Activated naive CD8-positive, alpha-beta T cell treated with anti-CD3 and anti-CD28 coated beads, Interleukin-2, amount 10 ng/mL, durations not matched to agents 7 days and 5 days (primary cell): ENCODE measurements at regions not wholly inside any gene's neighbourhood (a gene's known extent, or its start where the extent isn't known, plus 50 kb on each side); places are given as distances from the start of the nearest gene placed in this dataset.

ENCODE experiments used
- ATAC-seq: fragments of 150-1000 bp; cut with Tn5 transposase; one replicate; pipeline ENCODE4 v1.10.0; 2021; ENCODE audit warnings: low read depth, moderate library complexity
- POLR2A ChIA-PET: fragments of 350-600 bp; sonication (Branson Sonifier 250); formaldehyde crosslinking; loops from one replicate; lab custom pipeline; 2021; ENCODE audit warnings: antibody characterized with exemption; lab: Charles Lee
- DNase-seq: peaks from one replicate; pipeline ENCODE4 v3.0.0; 2021
- H3K27ac Mint-ChIP-seq: one replicate; pipeline ENCODE4 v1.8.0; 2022; ENCODE audit warnings: mild to moderate bottlenecking, mixed read lengths
- H3K27me3 Mint-ChIP-seq: one replicate; pipeline ENCODE4 v1.8.0; 2022; ENCODE audit warnings: mild to moderate bottlenecking, moderate library complexity, mixed read lengths
- H3K36me3 Mint-ChIP-seq: one replicate; pipeline ENCODE4 v1.8.0; 2021; ENCODE audit warnings: mild to moderate bottlenecking, mixed read lengths
- H3K4me1 Mint-ChIP-seq: one replicate; pipeline ENCODE4 v1.8.0; 2021; ENCODE audit warnings: mixed read lengths
- H3K4me3 Mint-ChIP-seq: one replicate; pipeline ENCODE4 v1.8.0; 2022; ENCODE audit warnings: mild to moderate bottlenecking, moderate library complexity, mixed read lengths
- H3K9me3 Mint-ChIP-seq: one replicate; pipeline ENCODE4 v1.8.0; 2021; ENCODE audit warnings: mixed read lengths

- POLR2A ChIA-PET, result no interaction called here
- Mint-ChIP-seq H3K27ac (no peak overlapping the region), H3K27me3 (no peaks in the 10 kb centered on the region), H3K9me3 (no peaks in the 10 kb centered on the region), H3K36me3 (no peaks in the 10 kb centered on the region), H3K4me1 (peaks cover 11% of the 10 kb centered on the region), H3K4me3 (no peak overlapping the region)
- ATAC-seq, result no peak
- no peak for DNase-seq
Measured at GRCh38 chr2:37833423-37833822, 91.7 kb upstream of the RMDN2 start.

GRCh38 chr2:37836270-37836669 lies 88.8 kb upstream of the RMDN2 start:
- Mint-ChIP-seq H3K36me3 (no peaks in the 10 kb centered on the region), H3K27me3 (no peaks in the 10 kb centered on the region), H3K4me1 (peaks cover 7% of the 10 kb centered on the region), H3K9me3 (no peaks in the 10 kb centered on the region), H3K27ac (no peak overlapping the region), H3K4me3 (no peak overlapping the region)
- DNase-seq (no peak), ATAC-seq (no peak)
- POLR2A ChIA-PET, result interaction anchor here (1.0 kb wide), 1 partner anchor 440 kb away, joined by 4 read pairs; no protein-coding TSS in a partner anchor

- H3K4me1 Mint-ChIP-seq, result peaks cover 7% of the 10 kb centered on the region
- POLR2A ChIA-PET, result no interaction called here
- no peak overlapping the region for H3K27ac Mint-ChIP-seq
- H3K9me3 Mint-ChIP-seq, result no peaks in the 10 kb centered on the region
- H3K4me3 Mint-ChIP-seq, result no peak overlapping the region
- no peaks in the 10 kb centered on the region for H3K36me3 Mint-ChIP-seq
- ATAC-seq (no peak), DNase-seq (no peak)
- H3K27me3 Mint-ChIP-seq, result no peaks in the 10 kb centered on the region
Measured at GRCh38 chr2:37836711-37837110, 88.4 kb upstream of the RMDN2 start.

GRCh38 chr2:37837628-37838328 lies 87.3 kb upstream of the RMDN2 start:
- no peak for DNase-seq
- Mint-ChIP-seq H3K4me3 (no peak overlapping the region), H3K4me1 (peaks cover 5% of the 10 kb centered on the region), H3K27me3 (peaks cover 5% of the 10 kb centered on the region), H3K36me3 (no peaks in the 10 kb centered on the region), H3K9me3 (no peaks in the 10 kb centered on the region), H3K27ac (no peak overlapping the region)
- POLR2A ChIA-PET, result no interaction called here
- no peak for ATAC-seq

- Mint-ChIP-seq H3K27me3 (peaks cover 8% of the 10 kb centered on the region), H3K4me3 (no peak overlapping the region), H3K4me1 (peaks cover 5% of the 10 kb centered on the region), H3K9me3 (no peaks in the 10 kb centered on the region), H3K36me3 (no peaks in the 10 kb centered on the region), H3K27ac (no peak overlapping the region)
- DNase-seq, result no peak
- ATAC-seq, result no peak
- POLR2A ChIA-PET, result no interaction called here
Measured at GRCh38 chr2:37838541-37839167, 86.4 kb upstream of the RMDN2 start.

- DNase-seq, result no peak
- Mint-ChIP-seq H3K27ac (no peak overlapping the region), H3K36me3 (no peaks in the 10 kb centered on the region), H3K4me3 (no peak overlapping the region), H3K9me3 (no peaks in the 10 kb centered on the region), H3K27me3 (peaks cover 12% of the 10 kb centered on the region), H3K4me1 (peaks cover 5% of the 10 kb centered on the region)
- no peak for ATAC-seq
- POLR2A ChIA-PET, result no interaction called here
Measured at GRCh38 chr2:37839991-37840390, 85.1 kb upstream of the RMDN2 start.

- no peak overlapping the region for H3K27ac Mint-ChIP-seq
- ATAC-seq, result no peak
Measured at GRCh38 chr2:37842732-37843440, 82.2 kb upstream of the RMDN2 start.

GRCh38 chr2:37843556-37843955 lies 81.5 kb upstream of the RMDN2 start:
- POLR2A ChIA-PET, result no interaction called here
- no peak overlapping the region for H3K4me3 Mint-ChIP-seq
- no peaks in the 10 kb centered on the region for H3K4me1 Mint-ChIP-seq
- no peaks in the 10 kb centered on the region for H3K36me3 Mint-ChIP-seq
- H3K27ac Mint-ChIP-seq, result no peak overlapping the region
- ATAC-seq (no peak), DNase-seq (no peak)
- H3K9me3 Mint-ChIP-seq, result no peaks in the 10 kb centered on the region
- peaks cover 14% of the 10 kb centered on the region for H3K27me3 Mint-ChIP-seq

More at GRCh38 chr2:37842732-37843440, 82.2 kb upstream of the RMDN2 start:
- H3K4me3 Mint-ChIP-seq, result no peak overlapping the region
- DNase-seq, result no peak
- H3K4me1 Mint-ChIP-seq, result no peaks in the 10 kb centered on the region
- peaks cover 14% of the 10 kb centered on the region for H3K27me3 Mint-ChIP-seq
- H3K9me3 Mint-ChIP-seq, result no peaks in the 10 kb centered on the region
- POLR2A ChIA-PET, result no interaction called here
- no peaks in the 10 kb centered on the region for H3K36me3 Mint-ChIP-seq

- POLR2A ChIA-PET, result no interaction called here
- Mint-ChIP-seq H3K27ac (no peak overlapping the region), H3K4me1 (peaks cover 11% of the 10 kb centered on the region), H3K36me3 (no peaks in the 10 kb centered on the region), H3K9me3 (no peaks in the 10 kb centered on the region), H3K4me3 (no peak overlapping the region), H3K27me3 (peaks cover 14% of the 10 kb centered on the region)
- ATAC-seq (no peak), DNase-seq (no peak)
Measured at GRCh38 chr2:37846207-37846606, 78.9 kb upstream of the RMDN2 start.

- Mint-ChIP-seq H3K9me3 (no peaks in the 10 kb centered on the region), H3K27me3 (peaks cover 9% of the 10 kb centered on the region), H3K4me1 (peaks cover 20% of the 10 kb centered on the region), H3K36me3 (no peaks in the 10 kb centered on the region), H3K27ac (no peak overlapping the region), H3K4me3 (no peak overlapping the region)
- POLR2A ChIA-PET, result no interaction called here
- ATAC-seq (no peak), DNase-seq (no peak)
Measured at GRCh38 chr2:37847792-37848191, 77.3 kb upstream of the RMDN2 start.

GRCh38 chr2:37848451-37848850 lies 76.6 kb upstream of the RMDN2 start:
- POLR2A ChIA-PET, result no interaction called here
- Mint-ChIP-seq H3K27ac (no peak overlapping the region), H3K4me3 (no peak overlapping the region), H3K9me3 (no peaks in the 10 kb centered on the region), H3K36me3 (no peaks in the 10 kb centered on the region), H3K27me3 (peaks cover 8% of the 10 kb centered on the region), H3K4me1 (peaks cover 20% of the 10 kb centered on the region)
- DNase-seq (no peak), ATAC-seq (no peak)

- no peak for DNase-seq
- Mint-ChIP-seq H3K36me3 (no peaks in the 10 kb centered on the region), H3K9me3 (no peaks in the 10 kb centered on the region), H3K27ac (no peak overlapping the region), H3K4me1 (peaks cover 20% of the 10 kb centered on the region), H3K4me3 (peak overlapping the region; percentile 16), H3K27me3 (peaks cover 3% of the 10 kb centered on the region)
- ATAC-seq, result no peak
- POLR2A ChIA-PET, result no interaction called here
Measured at GRCh38 chr2:37849911-37850310, 75.2 kb upstream of the RMDN2 start.

GRCh38 chr2:37851428-37851827 lies 73.7 kb upstream of the RMDN2 start:
- peaks cover 23% of the 10 kb centered on the region for H3K4me1 Mint-ChIP-seq
- POLR2A ChIA-PET, result no interaction called here

More at GRCh38 chr2:37851428-37851827, 73.7 kb upstream of the RMDN2 start:
- DNase-seq (no peak), ATAC-seq (peak; percentile 15)
- peaks cover 5% of the 10 kb centered on the region for H3K27me3 Mint-ChIP-seq
- peak overlapping the region; percentile 36 for H3K4me3 Mint-ChIP-seq
- no peaks in the 10 kb centered on the region for H3K9me3 Mint-ChIP-seq
- no peaks in the 10 kb centered on the region for H3K36me3 Mint-ChIP-seq
- peak overlapping the region; percentile 68 for H3K27ac Mint-ChIP-seq
